Breast epithelium (tissue), 4 donors: ENCODE measurements at regions not wholly inside any gene's neighbourhood (a gene's known extent, or its start where the extent isn't known, plus 50 kb on each side); places are given as distances from the start of the nearest gene placed in this dataset.

Source experiments
- DNase-seq, 2 donors: peaks; one replicate each; pipeline ENCODE4 v3.0.0-alpha.2; 2019; ENCODE audit warnings: low spot score in 2 of 2
- H3K27ac ChIP-seq, 2 donors: fragments of 200-600 bp; sonication (generic) in 1 of 2; one replicate each; pipeline ENCODE4 v1.5.1; 2016 to 2019; ENCODE audit warnings: mild to moderate bottlenecking in 1 of 2
- H3K27me3 ChIP-seq, 2 donors: fragments of 200-600 bp; sonication (generic) in 1 of 2; one replicate each; pipeline versions ENCODE4 v1.5.1 to v1.6.0; 2017 to 2019; ENCODE audit warnings: control low read depth in 1 of 2, mild to moderate bottlenecking in 1 of 2
- H3K36me3 ChIP-seq: fragments of 200-600 bp; one replicate; pipeline ENCODE4 v1.5.1; 2019
- H3K4me1 ChIP-seq, 2 donors: fragments of 200-600 bp; sonication (generic); one replicate each; pipeline ENCODE4 v1.5.1; 2016 to 2019; ENCODE audit warnings: control low read depth in 1 of 2
- H3K4me3 ChIP-seq, 3 donors: fragments of 200-600 bp; sonication (generic); 1 replicate in 2 of 3; 2 replicates in 1 of 3; pipeline ENCODE4 v1.5.1; 2016 to 2019; ENCODE audit warnings: mild to moderate bottlenecking in 3 of 3, moderate library complexity in 2 of 3
- H3K9me3 ChIP-seq, 2 donors: fragments of 200-600 bp; sonication (generic) in 1 of 2; one replicate each; pipeline ENCODE4 v1.5.1; 2016 to 2019; ENCODE audit warnings: control low read depth in 1 of 2
- CTCF ChIP-seq, 3 donors: fragments of 450-650 bp; IDR thresholded peaks; one replicate each; pipeline ENCODE4 v1.5.1; 2016 to 2017; ENCODE audit warnings: antibody characterized with exemption in 3 of 3, mild to moderate bottlenecking in 3 of 3, moderate library complexity in 3 of 3
- POLR2A ChIP-seq: fragments of 450-650 bp; IDR thresholded peaks from one replicate; pipeline ENCODE4 v1.6.1; 2016; ENCODE audit warnings: antibody characterized with exemption, mild to moderate bottlenecking, moderate library complexity
- POLR2AphosphoS5 ChIP-seq, 3 donors: sonication (generic); formaldehyde crosslinking; IDR thresholded peaks; one replicate each; pipeline ENCODE4 v1.6.1; 2017; ENCODE audit warnings: antibody characterized with exemption in 3 of 3
- intact Hi-C: fragments of 100-400 bp; cut with DNase I; formaldehyde crosslinking; loops from one replicate; pipeline ENCODE4 v1.15.1; 2023; ENCODE audit warnings: low total_unique reads

- no peaks in the 10 kb centered on the region for H3K36me3 ChIP-seq
- TF ChIP-seq POLR2A (no peak), CTCF (IDR thresholded peaks at IDR 0.05) (no peak), POLR2AphosphoS5 (IDR thresholded peaks at IDR 0.05) (no peak)
- intact Hi-C loops, result no loop called here
Observed at GRCh38 chr13:59208405-59209195, 955.1 kb downstream of the DIAPH3 start.

GRCh38 chr13:59210543-59210942 is 953.2 kb downstream of the DIAPH3 start:
- H3K27ac ChIP-seq, result no peak overlapping the region
- H3K27me3 ChIP-seq, result no peaks in the 10 kb centered on the region
- DNase-seq, result no peak
- no peaks in the 10 kb centered on the region for H3K9me3 ChIP-seq
- no peaks in the 10 kb centered on the region for H3K4me1 ChIP-seq
- intact Hi-C loops, result no loop called here
- no peaks in the 10 kb centered on the region for H3K36me3 ChIP-seq
- H3K4me3 ChIP-seq, result no peak overlapping the region
- TF ChIP-seq CTCF (IDR thresholded peaks at IDR 0.05) (no peak), POLR2A (no peak), POLR2AphosphoS5 (IDR thresholded peaks at IDR 0.05) (no peak)

More at GRCh38 chr13:59208405-59209195, 955.1 kb downstream of the DIAPH3 start:
- Histone ChIP-seq H3K9me3 (no peaks in the 10 kb centered on the region), H3K27ac (no peak overlapping the region), H3K27me3 (no peaks in the 10 kb centered on the region), H3K4me1 (no peaks in the 10 kb centered on the region), H3K4me3 (no peak overlapping the region)
- no peak for DNase-seq

- TF ChIP-seq POLR2AphosphoS5 (IDR thresholded peaks at IDR 0.05) (no peak), CTCF (IDR thresholded peaks at IDR 0.05) (no peak), POLR2A (no peak)
- intact Hi-C loops, result no loop called here
- Histone ChIP-seq H3K4me1 (no peaks in the 10 kb centered on the region), H3K27ac (no peak overlapping the region), H3K36me3 (no peaks in the 10 kb centered on the region), H3K4me3 (no peak overlapping the region), H3K9me3 (no peaks in the 10 kb centered on the region), H3K27me3 (no peaks in the 10 kb centered on the region)
- DNase-seq, result no peak
Observed at GRCh38 chr13:59211606-59212005, 952.1 kb downstream of the DIAPH3 start.

GRCh38 chr13:59229401-59229800 is 934.3 kb downstream of the DIAPH3 start:
- intact Hi-C loops, result no loop called here
- no peak for DNase-seq
- Histone ChIP-seq H3K27ac (no peak overlapping the region), H3K27me3 (no peaks in the 10 kb centered on the region), H3K4me1 (no peaks in the 10 kb centered on the region), H3K4me3 (no peak overlapping the region), H3K9me3 (no peaks in the 10 kb centered on the region), H3K36me3 (no peaks in the 10 kb centered on the region)
- TF ChIP-seq CTCF (IDR thresholded peaks at IDR 0.05) (no peak), POLR2A (no peak), POLR2AphosphoS5 (IDR thresholded peaks at IDR 0.05) (no peak)

- no peak for DNase-seq
- Histone ChIP-seq H3K4me1 (no peaks in the 10 kb centered on the region), H3K9me3 (no peaks in the 10 kb centered on the region), H3K4me3 (no peak overlapping the region), H3K27me3 (no peaks in the 10 kb centered on the region), H3K27ac (no peak overlapping the region), H3K36me3 (no peaks in the 10 kb centered on the region)
- TF ChIP-seq POLR2A, result no peak
- TF ChIP-seq CTCF (IDR thresholded peaks at IDR 0.05), result no peak
- no peak for TF ChIP-seq POLR2AphosphoS5 (IDR thresholded peaks at IDR 0.05)
- intact Hi-C loops, result no loop called here
Observed at GRCh38 chr13:59229861-59230260, 933.9 kb downstream of the DIAPH3 start.
